Astrocyte of the cerebellum (primary cell): ENCODE measurements at regions not wholly inside any gene's neighbourhood (a gene's known extent, or its start where the extent isn't known, plus 50 kb on each side); places are given as distances from the start of the nearest gene placed in this dataset.

Experiments used
- DNase-seq: peaks from one replicate; pipeline ENCODE4 v3.0.0-alpha.2; 2011; ENCODE audit warnings: low read depth
- H3K4me3 ChIP-seq: 2 replicates; pipeline ENCODE4 v1.5.1; 2011; ENCODE audit warnings: mild to moderate bottlenecking, low read depth, low read length, moderate library complexity
- in situ Hi-C: cut with HindIII; loops from 2 replicates; pipeline ENCODE4 v1.10.0; 2017; ENCODE audit warnings: low sequenced_read_pairs
- TF ChIP-seq, protein P1 (sequence below): IDR thresholded peaks from 2 replicates; pipeline ENCODE4 v1.5.1; 2012; ENCODE audit warnings: low read length, low read depth, moderate library complexity, mild to moderate bottlenecking; ENCODE audit errors: missing control alignments

DNA sequence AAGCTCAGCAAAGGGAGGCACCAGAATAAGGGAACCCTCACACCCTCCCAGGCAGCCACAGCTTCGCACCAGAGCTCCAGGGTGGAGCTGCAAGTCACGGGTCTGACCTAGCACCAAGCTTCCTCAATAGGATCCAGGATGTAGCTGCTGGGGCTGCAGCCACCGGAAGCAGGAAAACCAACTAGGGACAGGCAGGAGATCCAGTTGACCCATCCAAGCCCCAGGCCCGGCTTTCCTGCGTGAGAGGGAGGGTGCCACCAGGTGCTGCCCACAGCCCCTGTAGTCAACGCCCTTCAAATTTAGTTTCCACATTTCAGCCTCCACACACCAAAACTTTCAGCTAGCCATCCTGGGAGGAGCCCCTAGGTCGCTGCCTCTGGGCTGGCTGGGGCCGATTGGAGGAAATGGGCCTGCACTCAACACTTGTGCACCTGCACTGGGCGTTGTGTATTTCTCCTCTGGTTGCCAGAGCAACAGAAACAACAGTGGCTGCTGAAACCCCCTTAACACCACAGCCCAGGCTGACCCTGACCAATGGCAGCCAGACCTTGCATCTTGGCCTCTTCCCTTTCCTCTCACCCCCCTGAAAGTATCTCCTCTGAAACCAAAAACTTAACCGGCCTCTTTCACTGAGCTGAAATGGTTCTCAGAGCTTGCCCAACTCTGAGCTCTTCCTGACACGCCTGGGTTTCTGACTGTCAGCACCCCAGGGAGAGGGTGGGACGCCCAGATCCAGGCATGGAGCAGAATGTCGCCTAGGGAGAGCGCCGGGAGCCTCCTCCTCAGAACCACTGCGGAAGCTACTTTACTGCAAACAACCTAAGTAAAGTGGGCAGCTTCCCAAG, 226.5 kb upstream of the MAP3K1 start:
- DNase-seq, result no peak
- no peak overlapping the region for H3K4me3 ChIP-seq
- in situ Hi-C loops, result no loop called here

DNA sequence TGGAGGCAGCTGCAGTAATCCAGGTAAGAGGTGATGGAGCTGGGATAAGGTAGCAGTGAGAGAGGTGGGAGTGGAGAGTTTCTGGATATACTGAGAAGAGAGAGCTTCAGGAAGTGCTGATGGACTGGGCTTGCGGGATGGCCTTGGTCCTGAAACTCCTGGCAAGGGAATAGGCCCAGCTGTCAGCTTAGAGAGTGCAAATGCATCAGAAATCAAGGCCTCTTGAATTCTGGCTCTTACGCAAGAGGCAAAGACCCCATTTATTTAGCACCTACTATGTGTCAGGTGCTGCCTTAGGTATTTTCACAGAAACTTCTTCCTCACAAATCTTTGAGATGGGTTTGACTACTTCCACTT, 227.2 kb upstream of the MAP3K1 start:
- TF ChIP-seq, protein P1, sequence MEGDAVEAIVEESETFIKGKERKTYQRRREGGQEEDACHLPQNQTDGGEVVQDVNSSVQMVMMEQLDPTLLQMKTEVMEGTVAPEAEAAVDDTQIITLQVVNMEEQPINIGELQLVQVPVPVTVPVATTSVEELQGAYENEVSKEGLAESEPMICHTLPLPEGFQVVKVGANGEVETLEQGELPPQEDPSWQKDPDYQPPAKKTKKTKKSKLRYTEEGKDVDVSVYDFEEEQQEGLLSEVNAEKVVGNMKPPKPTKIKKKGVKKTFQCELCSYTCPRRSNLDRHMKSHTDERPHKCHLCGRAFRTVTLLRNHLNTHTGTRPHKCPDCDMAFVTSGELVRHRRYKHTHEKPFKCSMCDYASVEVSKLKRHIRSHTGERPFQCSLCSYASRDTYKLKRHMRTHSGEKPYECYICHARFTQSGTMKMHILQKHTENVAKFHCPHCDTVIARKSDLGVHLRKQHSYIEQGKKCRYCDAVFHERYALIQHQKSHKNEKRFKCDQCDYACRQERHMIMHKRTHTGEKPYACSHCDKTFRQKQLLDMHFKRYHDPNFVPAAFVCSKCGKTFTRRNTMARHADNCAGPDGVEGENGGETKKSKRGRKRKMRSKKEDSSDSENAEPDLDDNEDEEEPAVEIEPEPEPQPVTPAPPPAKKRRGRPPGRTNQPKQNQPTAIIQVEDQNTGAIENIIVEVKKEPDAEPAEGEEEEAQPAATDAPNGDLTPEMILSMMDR, result no peak
- in situ Hi-C loops, result no loop called here
- DNase-seq, result no peak
- no peak overlapping the region for H3K4me3 ChIP-seq

More for the DNA sequence above, 226.5 kb upstream of the MAP3K1 start:
- TF ChIP-seq, protein P1, result no peak

DNA sequence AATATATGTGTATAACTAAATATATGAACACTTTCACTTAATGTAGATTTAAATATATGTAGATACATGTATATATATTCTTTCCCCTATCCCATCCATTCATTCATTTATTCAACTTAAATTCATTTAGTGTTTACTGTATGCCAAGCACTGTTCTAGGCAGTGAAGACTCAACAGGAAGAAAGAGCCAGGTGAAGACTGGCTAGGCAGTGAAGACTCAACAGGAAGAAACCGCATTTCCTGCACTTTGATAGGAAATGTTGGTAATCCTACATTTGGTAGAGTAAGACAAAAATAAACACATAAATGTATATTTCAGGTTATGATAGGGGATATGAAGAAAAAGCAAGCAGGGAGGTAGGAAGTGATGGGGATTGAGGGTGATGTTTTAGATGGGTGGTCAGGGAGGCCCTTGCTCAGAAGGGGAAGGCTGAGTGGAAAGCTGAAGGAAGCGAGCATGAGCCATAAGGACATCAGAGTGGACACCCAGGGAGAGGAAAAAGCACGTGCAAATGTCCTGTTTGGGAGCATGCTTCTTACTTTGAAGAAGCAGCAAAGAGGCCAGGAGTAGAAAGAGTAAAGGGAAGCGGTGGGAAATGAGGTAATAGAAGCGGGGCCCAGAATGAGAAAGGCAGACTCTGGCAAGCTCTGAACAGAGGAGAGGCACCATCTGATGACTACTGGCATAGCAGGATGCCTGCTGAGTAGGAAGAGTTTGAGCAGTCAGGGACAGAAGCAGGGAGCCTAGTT, 227.8 kb upstream of the MAP3K1 start:
- H3K4me3 ChIP-seq, result no peak overlapping the region
- TF ChIP-seq, protein P1, result no peak
- no peak for DNase-seq
- in situ Hi-C loops, result no loop called here

DNA sequence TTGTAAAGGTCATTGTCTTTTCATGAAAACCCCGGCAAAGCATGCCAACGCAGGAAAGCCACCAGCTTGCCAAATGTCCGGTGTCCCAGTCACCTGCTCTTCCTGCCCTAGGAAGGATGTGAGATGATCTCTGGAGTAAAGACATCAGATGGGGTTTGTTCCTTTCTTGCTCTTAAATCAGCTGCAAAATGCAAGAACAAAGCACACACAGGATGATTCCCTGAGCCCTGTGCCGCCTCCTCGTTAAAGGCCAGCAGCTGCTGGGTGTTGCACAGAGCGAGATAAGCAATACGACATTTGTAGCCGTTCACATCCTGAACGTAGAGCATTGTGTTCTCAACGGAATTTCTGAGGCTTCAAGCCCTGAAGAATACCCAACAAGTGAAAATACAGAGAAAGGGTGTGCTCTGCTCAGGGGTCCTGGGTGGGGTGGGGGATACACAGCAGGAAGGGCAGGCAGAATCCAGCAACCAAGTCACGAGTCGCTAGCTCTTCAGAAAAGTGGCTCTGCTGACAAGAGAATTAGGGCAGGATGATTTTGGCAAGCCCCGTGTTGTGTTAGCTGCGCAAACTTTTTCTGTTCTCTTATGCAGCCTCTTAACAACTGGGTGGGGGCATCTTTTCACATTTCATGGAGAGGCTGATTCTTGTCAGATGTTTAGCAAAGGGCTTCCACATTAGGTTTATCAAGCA, 229.2 kb upstream of the MAP3K1 start:
- no peak for DNase-seq
- no peak overlapping the region for H3K4me3 ChIP-seq
- TF ChIP-seq, protein P1, result no peak
- in situ Hi-C loops, result no loop called here

DNA sequence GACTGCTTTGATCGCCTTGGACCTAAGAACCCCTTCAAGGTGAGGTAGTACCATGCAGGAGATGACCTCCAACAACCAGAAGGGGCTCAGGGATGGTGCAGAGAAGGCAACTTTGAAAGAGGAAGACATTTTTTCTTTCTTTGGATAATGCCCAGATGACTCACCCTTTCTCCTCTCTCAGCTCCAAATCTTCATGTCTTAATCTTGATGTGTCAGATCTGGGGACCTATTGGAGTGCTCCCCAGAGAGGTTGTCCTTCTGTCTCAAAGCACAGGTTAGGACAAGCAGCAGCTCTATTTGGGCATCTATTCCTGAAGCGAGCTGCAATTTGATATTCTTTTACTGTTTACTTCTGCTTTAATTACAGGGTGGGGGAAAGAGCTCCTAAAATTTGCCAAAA, 229.9 kb upstream of the MAP3K1 start:
- TF ChIP-seq, protein P1, result no peak
- in situ Hi-C loops, result no loop called here
- no peak for DNase-seq

DNA sequence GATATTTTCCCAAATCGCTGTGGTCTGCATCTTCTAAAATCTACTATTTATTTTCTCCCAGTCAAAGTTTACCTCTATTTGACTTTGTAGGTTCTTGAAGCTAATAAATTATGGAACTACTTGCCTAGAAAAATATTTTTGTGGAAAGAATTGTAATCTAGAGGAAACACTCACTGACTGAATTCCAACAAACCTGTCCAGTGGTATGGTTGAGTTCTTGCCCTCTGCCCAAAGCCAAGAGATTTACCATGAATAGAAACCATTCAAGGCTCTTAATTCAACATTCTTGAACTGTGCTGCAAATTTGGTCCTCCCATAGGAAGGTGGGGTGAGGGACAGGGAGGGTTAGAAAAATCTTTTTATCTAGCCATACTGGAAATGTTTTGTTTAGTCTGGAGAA, 233.9 kb upstream of the MAP3K1 start:
- DNase-seq, result no peak
- no peak overlapping the region for H3K4me3 ChIP-seq
- in situ Hi-C loops, result no loop called here
- TF ChIP-seq, protein P1, result no peak

More for the DNA sequence above, 229.9 kb upstream of the MAP3K1 start:
- no peak overlapping the region for H3K4me3 ChIP-seq
